AG09319 (cell line): ENCODE measurements at regions not wholly inside any gene's neighbourhood (a gene's known extent, or its start where the extent isn't known, plus 50 kb on each side); places are given as distances from the start of the nearest gene placed in this dataset.
A peak's percentile ranks its signal among the peaks of the same experiment; 100 is the strongest.

Experiments
- DNase-seq: peaks from one replicate; pipeline ENCODE4 v3.0.0-alpha.2; 2010; ENCODE audit warnings: low read depth; ENCODE audit errors: extremely low read depth
- CTCF ChIP-seq: IDR thresholded peaks from 2 replicates; pipeline ENCODE4 v1.5.1; 2011; ENCODE audit warnings: low read depth, mild to moderate bottlenecking, inconsistent platforms, low read length, moderate library complexity

- DNase-seq: no peak
- TF ChIP-seq CTCF: peak; percentile 65
These were observed 442.6 kb upstream of the MARCKS start for GRCh38 chr6:113414511-113414910.

- TF ChIP-seq CTCF: no peak
- no peak for DNase-seq
These were observed 441.0 kb upstream of the MARCKS start for GRCh38 chr6:113416170-113416569.

- DNase-seq: no peak
- TF ChIP-seq CTCF: no peak
These were observed 436.9 kb upstream of the MARCKS start for GRCh38 chr6:113420290-113420689.

- DNase-seq: no peak
- TF ChIP-seq CTCF: no peak
These were observed 435.1 kb upstream of the MARCKS start for GRCh38 chr6:113421997-113422396.

- no peak for DNase-seq
- TF ChIP-seq CTCF: no peak
These were observed 433.2 kb upstream of the MARCKS start for GRCh38 chr6:113423956-113424355.

- no peak for TF ChIP-seq CTCF
- DNase-seq: no peak
These were observed 431.0 kb upstream of the MARCKS start for GRCh38 chr6:113425977-113426660.

GRCh38 chr6:113427617-113428016 lies 429.5 kb upstream of the MARCKS start:
- TF ChIP-seq CTCF: no peak
- DNase-seq: no peak
